ENCODE measurements at regions not wholly inside any gene's neighbourhood (a gene's known extent, or its start where the extent isn't known, plus 50 kb on each side); places are given as distances from the start of the nearest gene placed in this dataset.
A peak's percentile ranks its signal among the peaks of the same experiment; 100 is the strongest.
"Not testable (repeated sequence)": the region's sequence is repeated elsewhere in the genome, so short reads cannot be mapped to it uniquely, and the experiment has no call there.

GRCh38 chr4:142897518-142897917 is 51.4 kb upstream of the INPP4B start:
- DNase-seq (ENCODE audit: low spot score): not testable (repeated sequence)

- DNase-seq (ENCODE audit: low spot score): no peak
These were observed 54.5 kb upstream of the INPP4B start for GRCh38 chr4:142900622-142901021.

- no peak for DNase-seq (ENCODE audit: low spot score)
These were observed 55.1 kb upstream of the INPP4B start for GRCh38 chr4:142901166-142901662.

- not testable (repeated sequence) for DNase-seq (ENCODE audit: low spot score)
These were observed 57.5 kb upstream of the INPP4B start for GRCh38 chr4:142903617-142904016.

GRCh38 chr4:142909908-142910307 is 63.8 kb upstream of the INPP4B start:
- DNase-seq (ENCODE audit: low spot score): no peak

- DNase-seq (ENCODE audit: low spot score): no peak
These were observed 66.9 kb upstream of the INPP4B start for GRCh38 chr4:142913034-142913433.

GRCh38 chr4:142913461-142914030 is 67.4 kb upstream of the INPP4B start:
- DNase-seq (ENCODE audit: low spot score): no peak

GRCh38 chr4:142917678-142918077 is 71.6 kb upstream of the INPP4B start:
- no peak for DNase-seq (ENCODE audit: low spot score)

- no peak for DNase-seq (ENCODE audit: low spot score)
These were observed 76.6 kb upstream of the INPP4B start for GRCh38 chr4:142922720-142923119.

GRCh38 chr4:142923619-142924018 is 77.5 kb upstream of the INPP4B start:
- DNase-seq (ENCODE audit: low spot score): no peak

GRCh38 chr4:142925161-142925560 is 79.1 kb upstream of the INPP4B start:
- no peak for DNase-seq (ENCODE audit: low spot score)

GRCh38 chr4:142927721-142928120 is 81.6 kb upstream of the INPP4B start:
- no peak for DNase-seq (ENCODE audit: low spot score)

GRCh38 chr4:142929526-142929925 is 83.4 kb upstream of the INPP4B start:
- DNase-seq (ENCODE audit: low spot score): no peak

GRCh38 chr4:142933207-142933606 is 87.1 kb upstream of the INPP4B start:
- peak; percentile 7 for DNase-seq (ENCODE audit: low spot score)

GRCh38 chr4:142940425-142941330 is 94.6 kb upstream of the INPP4B start:
- DNase-seq (ENCODE audit: low spot score): peak; percentile 40

- DNase-seq (ENCODE audit: low spot score): no peak
These were observed 98.5 kb upstream of the INPP4B start for GRCh38 chr4:142944565-142944964.

- no peak for DNase-seq (ENCODE audit: low spot score)
These were observed 106.9 kb upstream of the INPP4B start for GRCh38 chr4:142952821-142953580.

GRCh38 chr4:142954415-142954814 is 108.3 kb upstream of the INPP4B start:
- DNase-seq (ENCODE audit: low spot score): no peak

GRCh38 chr4:142955501-142955900 is 109.4 kb upstream of the INPP4B start:
- DNase-seq (ENCODE audit: low spot score): no peak

GRCh38 chr4:142959173-142959572 is 113.1 kb upstream of the INPP4B start:
- DNase-seq (ENCODE audit: low spot score): no peak

GRCh38 chr4:142960126-142960525 is 114.0 kb upstream of the INPP4B start:
- peak; percentile 13 for DNase-seq (ENCODE audit: low spot score)

- DNase-seq (ENCODE audit: low spot score): peak; percentile 38
These were observed 115.0 kb upstream of the INPP4B start for GRCh38 chr4:142960867-142961644.
